GM12878 (cell line): ENCODE measurements at regions not wholly inside any gene's neighbourhood (a gene's known extent, or its start where the extent isn't known, plus 50 kb on each side); places are given as distances from the start of the nearest gene placed in this dataset.

ENCODE experiments used
- BCL3 ChIP-seq: IDR thresholded peaks from 2 replicates; pipeline ENCODE4 v1.6.1; 2011; ENCODE audit warnings: borderline replicate concordance, low read depth, mild to moderate bottlenecking, moderate library complexity, low read length; ENCODE audit not compliant: insufficient read depth, poor library complexity, severe bottlenecking
- CTCF ChIP-seq, 3 experiments: IDR thresholded peaks in 2 of 3; conservative IDR thresholded peaks in 1 of 3; 2 replicates each; pipeline ENCODE4 v1.5.1; 2011; ENCODE audit warnings: low read depth in 3 of 3, low read length in 3 of 3, mild to moderate bottlenecking in 3 of 3, control low read depth in 2 of 3, moderate library complexity in 2 of 3, inconsistent platforms in 1 of 3, mixed read lengths in 1 of 3; ENCODE audit not compliant: control insufficient read depth in 2 of 3, insufficient read depth in 1 of 3; ENCODE audit errors: extremely low read depth in 1 of 3
- ETV6 ChIP-seq, 2 experiments: fragments of 450-650 bp in 1 of 2; IDR thresholded peaks in 1 of 2; conservative IDR thresholded peaks in 1 of 2; 2 replicates each; pipeline ENCODE4 v1.6.1; 2014; ENCODE audit warnings: antibody characterized with exemption in 1 of 2, borderline replicate concordance in 1 of 2, low read depth in 1 of 2, mild to moderate bottlenecking in 1 of 2, moderate library complexity in 1 of 2
- FOS ChIP-seq: IDR thresholded peaks from 3 replicates; pipeline ENCODE4 v1.6.1; 2011; ENCODE audit warnings: borderline replicate concordance; ENCODE audit not compliant: insufficient read length; ENCODE audit errors: extremely low read depth
- JUND ChIP-seq: IDR thresholded peaks from 2 replicates; pipeline ENCODE4 v1.6.1; 2012; ENCODE audit warnings: low read depth, mild to moderate bottlenecking, low read length, improper control_type of control experiment, moderate library complexity
- MXI1 ChIP-seq: fragments of 150-350 bp; IDR thresholded peaks from 2 replicates; pipeline ENCODE4 v1.6.1; 2011; ENCODE audit warnings: low read depth, mild to moderate bottlenecking, inconsistent platforms, low read length, improper control_type of control experiment
- POLR2A ChIP-seq: IDR thresholded peaks from 2 replicates; pipeline ENCODE4 v1.6.1; 2011; ENCODE audit warnings: low read depth, mild to moderate bottlenecking, low read length
- RAD21 ChIP-seq: IDR thresholded peaks from 2 replicates; pipeline ENCODE4 v1.6.1; 2011; ENCODE audit warnings: mild to moderate bottlenecking, low read depth, low read length, moderate library complexity; ENCODE audit not compliant: insufficient read depth
- RFX5 ChIP-seq: IDR thresholded peaks from 2 replicates; pipeline ENCODE4 v1.6.1; 2011; ENCODE audit warnings: low read depth, low read length, improper control_type of control experiment
- SIX5 ChIP-seq: IDR thresholded peaks from 2 replicates; pipeline ENCODE4 v1.6.1; 2011; ENCODE audit warnings: mild to moderate bottlenecking, low read depth, low read length, moderate library complexity; ENCODE audit not compliant: severe bottlenecking
- SMARCA5 ChIP-seq: fragments of 450-650 bp; IDR thresholded peaks from 2 replicates; pipeline ENCODE4 v1.6.1; 2017; ENCODE audit warnings: mild to moderate bottlenecking
- SMC3 ChIP-seq: IDR thresholded peaks from 2 replicates; pipeline ENCODE4 v1.6.1; 2011; ENCODE audit warnings: low read length, improper control_type of control experiment, borderline replicate concordance
- TAF1 ChIP-seq: IDR thresholded peaks from 2 replicates; pipeline ENCODE4 v1.6.1; 2011; ENCODE audit warnings: mild to moderate bottlenecking, low read depth, low read length, borderline replicate concordance
- TCF3 ChIP-seq: IDR thresholded peaks from 2 replicates; pipeline ENCODE4 v1.6.1; 2012; ENCODE audit warnings: low read depth, mild to moderate bottlenecking, low read length, borderline replicate concordance; ENCODE audit not compliant: insufficient read depth

GRCh38 chr9:26234865-26235264 lies 556.6 kb upstream of the TUSC1 start:
- TF ChIP-seq SIX5 (no peak), SMARCA5 (no peak), BCL3 (no peak), TCF3 (no peak), SMC3 (no peak), TAF1 (no peak), POLR2A (no peak), CTCF (IDR thresholded peaks at IDR 0.05 in 2 of 3, conservative IDR thresholded peaks at IDR 0.05 in 1 of 3; ENCODE audit: control insufficient read depth in 2 of 3, extremely low read depth in 1 of 3, insufficient read depth in 1 of 3, low read depth in 3 of 3, low read length in 3 of 3) (no peak), RFX5 (no peak), ETV6 (conservative IDR thresholded peaks at IDR 0.05 in 1 of 2, IDR thresholded peaks at IDR 0.05 in 1 of 2; ENCODE audit: borderline replicate concordance in 1 of 2, low read depth in 1 of 2) (no peak), FOS (no peak), RAD21 (no peak), MXI1 (no peak), JUND (no peak)
